Panc1 (cell line): ENCODE measurements at regions not wholly inside any gene's neighbourhood (a gene's known extent, or its start where the extent isn't known, plus 50 kb on each side); places are given as distances from the start of the nearest gene placed in this dataset.
"Not testable (repeated sequence)": the region's sequence is repeated elsewhere in the genome, so short reads cannot be mapped to it uniquely, and the experiment has no call there.

Experiments
- ATAC-seq: fragments of 200-7000 bp; cut with Tn5 transposase; 2 replicates; pipeline ENCODE4 v1.9.1; 2020; ENCODE audit warnings: mild to moderate bottlenecking, moderate library complexity
- BruUV-seq: library from RNA; stranded (reverse); fragments of 400-500 nt; replicated peaks from 2 replicates; lab custom pipeline; 2021; lab: Mats Ljungman, UMichigan
- CTCF ChIA-PET: fragments of 300-600 bp; sonication (Branson Sonifier 250); formaldehyde crosslinking; loops from one replicate; lab custom pipeline; 2022; ENCODE audit warnings: antibody characterized with exemption; lab: Charles Lee
- POLR2A ChIA-PET: fragments of 300-600 bp; sonication (Branson Sonifier 250); formaldehyde crosslinking; loops from one replicate; lab custom pipeline; 2022; ENCODE audit warnings: antibody characterized with exemption; lab: Charles Lee
- DNase-seq: peaks from one replicate; pipeline ENCODE4 v3.0.0-alpha.2; 2010; ENCODE audit warnings: low read depth, low spot score
- H3K27ac ChIP-seq: 2 replicates; pipeline ENCODE4 v1.5.1; 2011; ENCODE audit warnings: mild to moderate bottlenecking, low read length, inconsistent platforms
- H3K27me3 ChIP-seq: fragments of 200-500 bp; sonication (Bioruptor generic); 2 replicates; pipeline ENCODE4 v1.6.0; 2014; ENCODE audit warnings: low read length, inconsistent platforms; ENCODE audit not compliant: control insufficient read depth, insufficient read depth
- H3K36me3 ChIP-seq: fragments of 200-500 bp; sonication (Bioruptor generic); 2 replicates; pipeline ENCODE4 v1.5.1; 2014; ENCODE audit warnings: inconsistent platforms, mild to moderate bottlenecking, low read length, moderate library complexity; ENCODE audit not compliant: control insufficient read depth, insufficient read depth
- H3K4me1 ChIP-seq: 2 replicates; pipeline ENCODE4 v1.5.1; 2011; ENCODE audit warnings: inconsistent platforms, mild to moderate bottlenecking, low read length, moderate library complexity; ENCODE audit not compliant: control insufficient read depth, insufficient read depth
- H3K4me3 ChIP-seq, 2 experiments: 2 replicates each; pipeline ENCODE4 v1.5.1; 2011 to 2012; ENCODE audit warnings: low read depth in 2 of 2, low read length in 2 of 2, mild to moderate bottlenecking in 2 of 2, inconsistent platforms in 1 of 2, moderate library complexity in 1 of 2
- H3K9me3 ChIP-seq: fragments of 200-500 bp; sonication (Bioruptor generic); 2 replicates; pipeline ENCODE4 v1.5.1; 2014; ENCODE audit warnings: low read depth, mild to moderate bottlenecking, inconsistent platforms, low read length, moderate library complexity; ENCODE audit not compliant: control insufficient read depth, insufficient read depth
- POLR2AphosphoS5 ChIP-seq: IDR thresholded peaks from 2 replicates; pipeline ENCODE4 v1.6.1; 2012; ENCODE audit warnings: mild to moderate bottlenecking, low read depth, low read length, moderate library complexity
- SIN3A ChIP-seq: IDR thresholded peaks from 2 replicates; pipeline ENCODE4 v1.6.1; 2012; ENCODE audit warnings: low read depth, mild to moderate bottlenecking, low read length, moderate library complexity, borderline replicate concordance; ENCODE audit not compliant: insufficient read depth
- TCF7L2 ChIP-seq: IDR thresholded peaks from 2 replicates; pipeline ENCODE4 v1.6.1; 2011; ENCODE audit warnings: mild to moderate bottlenecking, low read depth, low read length, inconsistent platforms
- in situ Hi-C: cut with HindIII; loops from 2 replicates; pipeline ENCODE4 v1.10.0; 2016; ENCODE audit warnings: low sequenced_read_pairs, low pct_unique_long_range_greater_than_20kb
- intact Hi-C: fragments of 100-400 bp; cut with micrococcal nuclease; formaldehyde crosslinking; loops from one replicate; pipeline ENCODE4 v1.10.0; 2022; ENCODE audit not compliant: unreplicated experiment
- TF ChIP-seq, protein P1 (sequence below), 2 experiments: IDR thresholded peaks; 2 replicates each; pipeline ENCODE4 v1.6.1; 2011 to 2012; ENCODE audit warnings: low read depth in 2 of 2, control low read depth in 1 of 2, low read length in 1 of 2, mild to moderate bottlenecking in 1 of 2, moderate library complexity in 1 of 2; ENCODE audit not compliant: insufficient read depth in 1 of 2
- TF ChIP-seq, protein P2 (sequence below): fragments of 450-650 bp; IDR thresholded peaks from 2 replicates; pipeline ENCODE4 v1.5.1; 2017; ENCODE audit warnings: mild to moderate bottlenecking

DNA sequence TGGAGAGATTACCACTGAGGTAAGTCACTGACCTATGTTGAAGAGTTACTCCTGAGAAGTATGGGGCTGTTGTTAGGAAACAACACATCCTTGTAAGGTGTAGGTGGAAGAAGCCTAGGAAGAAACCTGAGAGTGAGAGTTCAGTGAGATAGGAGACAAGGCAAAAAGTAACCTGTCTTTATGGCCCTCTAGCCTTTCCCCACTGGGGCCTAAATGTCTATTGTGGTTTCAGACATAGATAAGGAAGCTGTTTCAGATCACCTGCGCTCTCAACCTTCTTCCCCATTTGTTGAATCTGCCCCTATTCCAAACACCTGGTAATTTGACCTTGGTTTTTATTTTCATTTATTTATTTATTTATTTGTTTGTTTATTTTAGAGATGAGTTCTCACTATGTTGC is 397.1 kb upstream of the RORB start:
- no peak overlapping the region for H3K27ac ChIP-seq
- no peak for DNase-seq

DNA sequence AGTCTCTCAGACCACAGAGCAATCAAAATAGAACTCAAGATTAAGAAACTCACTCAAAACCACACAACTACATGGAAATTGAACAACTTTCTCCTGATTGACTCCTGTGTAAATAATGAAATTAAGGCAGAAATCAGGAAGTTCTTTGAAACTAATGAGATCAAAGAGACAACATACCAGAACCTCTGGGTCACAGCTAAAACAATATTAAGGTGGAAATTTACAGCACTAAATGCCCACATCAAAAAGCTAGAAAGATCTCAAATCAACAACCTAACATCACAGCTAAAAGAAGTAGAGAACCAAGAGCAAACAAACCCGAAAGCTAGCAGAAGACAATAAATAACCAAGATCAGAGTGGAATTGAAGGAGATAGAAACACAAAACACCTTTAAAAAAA is 395.0 kb upstream of the RORB start:
- H3K4me3 ChIP-seq, POLR2A ChIA-PET, H3K27me3 ChIP-seq, BruUV-seq, H3K4me1 ChIP-seq, intact Hi-C loops, H3K27ac ChIP-seq, DNase-seq, CTCF ChIA-PET, ATAC-seq, H3K36me3 ChIP-seq, in situ Hi-C loops, H3K9me3 ChIP-seq: not testable (repeated sequence)

More for the DNA sequence above, 397.1 kb upstream of the RORB start:
- no peak for ATAC-seq
- no peaks in the 10 kb centered on the region for H3K27me3 ChIP-seq
- ChIA-PET CTCF (no interaction called here), POLR2A (no interaction called here)
- TF ChIP-seq TCF7L2 (no peak), SIN3A (no peak)
- TF ChIP-seq, protein P1, sequence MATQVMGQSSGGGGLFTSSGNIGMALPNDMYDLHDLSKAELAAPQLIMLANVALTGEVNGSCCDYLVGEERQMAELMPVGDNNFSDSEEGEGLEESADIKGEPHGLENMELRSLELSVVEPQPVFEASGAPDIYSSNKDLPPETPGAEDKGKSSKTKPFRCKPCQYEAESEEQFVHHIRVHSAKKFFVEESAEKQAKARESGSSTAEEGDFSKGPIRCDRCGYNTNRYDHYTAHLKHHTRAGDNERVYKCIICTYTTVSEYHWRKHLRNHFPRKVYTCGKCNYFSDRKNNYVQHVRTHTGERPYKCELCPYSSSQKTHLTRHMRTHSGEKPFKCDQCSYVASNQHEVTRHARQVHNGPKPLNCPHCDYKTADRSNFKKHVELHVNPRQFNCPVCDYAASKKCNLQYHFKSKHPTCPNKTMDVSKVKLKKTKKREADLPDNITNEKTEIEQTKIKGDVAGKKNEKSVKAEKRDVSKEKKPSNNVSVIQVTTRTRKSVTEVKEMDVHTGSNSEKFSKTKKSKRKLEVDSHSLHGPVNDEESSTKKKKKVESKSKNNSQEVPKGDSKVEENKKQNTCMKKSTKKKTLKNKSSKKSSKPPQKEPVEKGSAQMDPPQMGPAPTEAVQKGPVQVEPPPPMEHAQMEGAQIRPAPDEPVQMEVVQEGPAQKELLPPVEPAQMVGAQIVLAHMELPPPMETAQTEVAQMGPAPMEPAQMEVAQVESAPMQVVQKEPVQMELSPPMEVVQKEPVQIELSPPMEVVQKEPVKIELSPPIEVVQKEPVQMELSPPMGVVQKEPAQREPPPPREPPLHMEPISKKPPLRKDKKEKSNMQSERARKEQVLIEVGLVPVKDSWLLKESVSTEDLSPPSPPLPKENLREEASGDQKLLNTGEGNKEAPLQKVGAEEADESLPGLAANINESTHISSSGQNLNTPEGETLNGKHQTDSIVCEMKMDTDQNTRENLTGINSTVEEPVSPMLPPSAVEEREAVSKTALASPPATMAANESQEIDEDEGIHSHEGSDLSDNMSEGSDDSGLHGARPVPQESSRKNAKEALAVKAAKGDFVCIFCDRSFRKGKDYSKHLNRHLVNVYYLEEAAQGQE (IDR thresholded peaks at IDR 0.05; ENCODE audit: insufficient read depth in 1 of 2, low read depth in 2 of 2, low read length in 1 of 2), result no peak
- H3K36me3 ChIP-seq, result no peaks in the 10 kb centered on the region
- no peaks in the 10 kb centered on the region for H3K9me3 ChIP-seq
- no peak overlapping the region for H3K4me3 ChIP-seq
- intact Hi-C loops (no loop called here), in situ Hi-C loops (no loop called here)
- no peaks in the 10 kb centered on the region for H3K4me1 ChIP-seq
- no TSS peak for BruUV-seq

DNA sequence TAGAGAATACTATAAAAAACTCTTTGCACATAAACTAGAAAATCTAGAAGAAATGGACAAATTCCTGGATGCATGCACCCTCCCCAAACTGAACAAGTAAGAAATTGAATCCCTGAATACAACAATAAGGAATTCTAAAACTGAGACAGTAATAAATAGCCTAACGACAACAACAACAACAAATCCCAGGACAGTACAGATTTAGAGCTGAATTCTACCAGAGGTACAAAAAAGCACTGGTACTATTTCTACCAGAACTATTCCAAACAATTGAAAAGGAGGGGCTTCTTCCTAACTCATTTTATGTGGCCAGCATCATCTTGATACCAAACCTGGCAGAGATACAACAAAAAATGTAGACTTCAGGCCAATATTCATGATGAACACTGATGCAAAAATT is 394.4 kb upstream of the RORB start:
- intact Hi-C loops, result no loop called here

More for the DNA sequence above, 394.4 kb upstream of the RORB start:
- DNase-seq (no peak), ATAC-seq (no peak)
- no TSS peak for BruUV-seq
- H3K27me3 ChIP-seq, result no peaks in the 10 kb centered on the region
- H3K36me3 ChIP-seq, result no peaks in the 10 kb centered on the region
- in situ Hi-C loops, result no loop called here
- H3K9me3 ChIP-seq, result no peaks in the 10 kb centered on the region
- H3K4me1 ChIP-seq, result no peaks in the 10 kb centered on the region
- no peak for TF ChIP-seq POLR2AphosphoS5
- TF ChIP-seq SIN3A, result no peak
- TF ChIP-seq, protein P1 (IDR thresholded peaks at IDR 0.05; ENCODE audit: insufficient read depth in 1 of 2, low read depth in 2 of 2, low read length in 1 of 2), result no peak
- TF ChIP-seq TCF7L2, result no peak
- TF ChIP-seq, protein P2, sequence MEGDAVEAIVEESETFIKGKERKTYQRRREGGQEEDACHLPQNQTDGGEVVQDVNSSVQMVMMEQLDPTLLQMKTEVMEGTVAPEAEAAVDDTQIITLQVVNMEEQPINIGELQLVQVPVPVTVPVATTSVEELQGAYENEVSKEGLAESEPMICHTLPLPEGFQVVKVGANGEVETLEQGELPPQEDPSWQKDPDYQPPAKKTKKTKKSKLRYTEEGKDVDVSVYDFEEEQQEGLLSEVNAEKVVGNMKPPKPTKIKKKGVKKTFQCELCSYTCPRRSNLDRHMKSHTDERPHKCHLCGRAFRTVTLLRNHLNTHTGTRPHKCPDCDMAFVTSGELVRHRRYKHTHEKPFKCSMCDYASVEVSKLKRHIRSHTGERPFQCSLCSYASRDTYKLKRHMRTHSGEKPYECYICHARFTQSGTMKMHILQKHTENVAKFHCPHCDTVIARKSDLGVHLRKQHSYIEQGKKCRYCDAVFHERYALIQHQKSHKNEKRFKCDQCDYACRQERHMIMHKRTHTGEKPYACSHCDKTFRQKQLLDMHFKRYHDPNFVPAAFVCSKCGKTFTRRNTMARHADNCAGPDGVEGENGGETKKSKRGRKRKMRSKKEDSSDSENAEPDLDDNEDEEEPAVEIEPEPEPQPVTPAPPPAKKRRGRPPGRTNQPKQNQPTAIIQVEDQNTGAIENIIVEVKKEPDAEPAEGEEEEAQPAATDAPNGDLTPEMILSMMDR, result no peak
- no peak overlapping the region for H3K27ac ChIP-seq
- CTCF ChIA-PET, result no interaction called here
- POLR2A ChIA-PET, result no interaction called here
- no peak overlapping the region for H3K4me3 ChIP-seq
